Smooth muscle cell (in vitro differentiated cells): ENCODE measurements at regions not wholly inside any gene's neighbourhood (a gene's known extent, or its start where the extent isn't known, plus 50 kb on each side); places are given as distances from the start of the nearest gene placed in this dataset.

Experiments
- DNase-seq: peaks from one replicate; lab custom pipeline; 2025; ENCODE audit not compliant: unreplicated experiment; lab: John Stamatoyannopoulos, UW
- H2AFZ ChIP-seq: fragments of 200-600 bp; sonication (generic); 2 replicates; pipeline ENCODE4 v1.6.0; 2016; ENCODE audit warnings: antibody characterized with exemption, low read depth, mild to moderate bottlenecking
- H3F3A ChIP-seq: fragments of 200-600 bp; sonication (generic); 2 replicates; pipeline ENCODE4 v1.6.0; 2017; ENCODE audit warnings: antibody characterized with exemption, low read depth
- H3K27ac ChIP-seq: fragments of 200-600 bp; sonication (generic); 2 replicates; pipeline ENCODE4 v1.5.1; 2016; ENCODE audit warnings: low read depth, mild to moderate bottlenecking
- H3K27me3 ChIP-seq: fragments of 200-600 bp; sonication (generic); 2 replicates; pipeline ENCODE4 v1.6.1; 2016; ENCODE audit warnings: low read depth, mild to moderate bottlenecking
- H3K36me3 ChIP-seq: fragments of 200-600 bp; sonication (generic); 2 replicates; pipeline ENCODE4 v1.5.1; 2016; ENCODE audit warnings: low read depth
- H3K4me1 ChIP-seq: fragments of 200-600 bp; sonication (generic); 2 replicates; pipeline ENCODE4 v1.5.1; 2016; ENCODE audit warnings: low read depth
- H3K4me2 ChIP-seq: fragments of 200-600 bp; sonication (generic); 2 replicates; pipeline ENCODE4 v1.6.0; 2016; ENCODE audit warnings: mild to moderate bottlenecking
- H3K4me3 ChIP-seq: fragments of 200-600 bp; sonication (generic); 2 replicates; pipeline ENCODE4 v1.5.1; 2016; ENCODE audit warnings: mild to moderate bottlenecking
- H3K79me2 ChIP-seq: fragments of 200-600 bp; sonication (generic); 2 replicates; pipeline ENCODE4 v1.6.0; 2016; ENCODE audit warnings: low read depth, mild to moderate bottlenecking
- H3K9ac ChIP-seq: fragments of 200-600 bp; sonication (generic); 2 replicates; pipeline ENCODE4 v1.6.0; 2016; ENCODE audit warnings: low read depth
- H3K9me3 ChIP-seq: fragments of 200-600 bp; sonication (generic); replicated peaks from 2 replicates; pipeline ENCODE4 v1.5.1; 2016; ENCODE audit warnings: low read depth
- H4K20me1 ChIP-seq: fragments of 200-600 bp; sonication (generic); 2 replicates; pipeline ENCODE4 v1.6.0; 2016; ENCODE audit warnings: low read depth
- WGBS: methylation state at CpG from one replicate; pipeline ENCODE4 v1.1.7; 2016; ENCODE audit warnings: low lambda C conversion rate; 5-methylcytosine and 5-hydroxymethylcytosine counted together
- TF ChIP-seq, protein P1 (sequence below): fragments of 200-600 bp; sonication (generic); IDR thresholded peaks from 2 replicates; pipeline ENCODE4 v1.5.1; 2017; ENCODE audit warnings: borderline replicate concordance, mild to moderate bottlenecking, antibody characterized with exemption; ENCODE audit not compliant: insufficient read depth, poor library complexity, severe bottlenecking

DNA sequence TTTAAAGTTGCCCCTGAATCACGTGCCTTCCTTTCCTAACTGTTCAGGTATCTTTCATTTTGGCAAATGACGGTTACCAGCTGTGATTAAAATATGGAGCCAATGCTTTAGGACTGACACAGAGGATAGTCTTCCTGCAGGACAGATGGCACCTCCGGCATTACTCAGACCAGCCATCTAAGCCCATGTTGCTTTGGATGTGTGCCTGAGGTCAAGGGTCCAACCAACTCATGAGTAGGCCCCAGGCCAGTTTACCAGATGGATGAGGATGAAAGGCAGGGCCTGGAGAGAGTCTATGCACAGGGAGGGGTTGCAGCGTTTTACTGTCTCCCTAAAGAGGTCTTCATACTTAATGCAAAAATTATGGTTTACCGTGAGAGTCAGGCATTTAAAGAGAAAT is 174.0 kb upstream of the GATB start:
- Histone ChIP-seq H3K36me3 (no peaks in the 10 kb centered on the region), H3K27ac (no peak overlapping the region), H3K9me3 (no peaks in the 10 kb centered on the region), H4K20me1 (no peaks in the 10 kb centered on the region), H3K9ac (no peak overlapping the region), H3K79me2 (no peaks in the 10 kb centered on the region), H3K4me2 (no peak overlapping the region), H3K27me3 (no peaks in the 10 kb centered on the region), H3K4me1 (no peaks in the 10 kb centered on the region), H2AFZ (no peak overlapping the region), H3F3A (no peaks in the 10 kb centered on the region), H3K4me3 (no peak overlapping the region)
- WGBS: 98% methylated on average over 5 of the region's 5 CpGs
- no peak for DNase-seq
- TF ChIP-seq, protein P1, sequence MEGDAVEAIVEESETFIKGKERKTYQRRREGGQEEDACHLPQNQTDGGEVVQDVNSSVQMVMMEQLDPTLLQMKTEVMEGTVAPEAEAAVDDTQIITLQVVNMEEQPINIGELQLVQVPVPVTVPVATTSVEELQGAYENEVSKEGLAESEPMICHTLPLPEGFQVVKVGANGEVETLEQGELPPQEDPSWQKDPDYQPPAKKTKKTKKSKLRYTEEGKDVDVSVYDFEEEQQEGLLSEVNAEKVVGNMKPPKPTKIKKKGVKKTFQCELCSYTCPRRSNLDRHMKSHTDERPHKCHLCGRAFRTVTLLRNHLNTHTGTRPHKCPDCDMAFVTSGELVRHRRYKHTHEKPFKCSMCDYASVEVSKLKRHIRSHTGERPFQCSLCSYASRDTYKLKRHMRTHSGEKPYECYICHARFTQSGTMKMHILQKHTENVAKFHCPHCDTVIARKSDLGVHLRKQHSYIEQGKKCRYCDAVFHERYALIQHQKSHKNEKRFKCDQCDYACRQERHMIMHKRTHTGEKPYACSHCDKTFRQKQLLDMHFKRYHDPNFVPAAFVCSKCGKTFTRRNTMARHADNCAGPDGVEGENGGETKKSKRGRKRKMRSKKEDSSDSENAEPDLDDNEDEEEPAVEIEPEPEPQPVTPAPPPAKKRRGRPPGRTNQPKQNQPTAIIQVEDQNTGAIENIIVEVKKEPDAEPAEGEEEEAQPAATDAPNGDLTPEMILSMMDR: no peak

DNA sequence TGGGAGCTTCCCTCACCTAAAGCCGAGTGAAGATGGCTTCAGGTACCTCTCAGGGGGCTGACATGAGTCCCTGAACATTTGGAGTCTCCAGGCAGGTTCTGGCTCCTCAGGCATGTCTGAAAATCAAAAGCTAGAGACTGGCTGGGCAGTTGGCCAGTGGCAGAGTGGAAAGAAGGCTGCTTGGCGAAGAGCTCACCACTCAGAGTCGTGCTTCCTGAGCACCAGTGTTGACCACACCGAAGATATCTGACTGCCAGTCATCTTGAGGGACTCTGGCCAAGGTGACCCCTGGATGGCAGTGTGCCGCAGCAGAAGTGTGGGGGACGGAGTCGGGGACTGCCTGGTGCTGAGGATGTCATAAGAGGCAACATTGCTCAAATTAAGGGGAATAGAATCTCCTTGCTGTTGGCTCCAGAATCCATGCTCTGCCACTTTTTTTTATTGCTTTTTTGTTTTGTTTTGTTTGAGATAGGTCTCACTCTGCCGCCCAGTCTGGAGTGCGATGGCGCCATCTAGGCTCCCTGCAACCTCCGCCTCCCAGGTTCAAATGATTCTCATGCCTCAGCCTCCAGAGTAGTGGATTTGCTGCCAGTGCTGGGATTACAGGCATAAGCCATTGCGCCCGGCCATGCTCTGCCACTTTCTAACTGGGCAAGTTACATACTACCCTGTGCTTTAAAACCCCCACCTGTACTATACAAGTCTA is 172.5 kb upstream of the GATB start:
- Histone ChIP-seq H3K79me2 (no peaks in the 10 kb centered on the region), H3K36me3 (no peaks in the 10 kb centered on the region), H3K4me2 (no peak overlapping the region), H3K9me3 (no peaks in the 10 kb centered on the region), H3K27ac (no peak overlapping the region), H4K20me1 (no peaks in the 10 kb centered on the region), H3F3A (no peaks in the 10 kb centered on the region), H3K9ac (no peak overlapping the region), H3K4me3 (no peak overlapping the region), H2AFZ (no peak overlapping the region), H3K4me1 (no peaks in the 10 kb centered on the region), H3K27me3 (no peaks in the 10 kb centered on the region)
- TF ChIP-seq, protein P1: no peak
- WGBS: 91% methylated on average over 12 of the region's 13 CpGs
- no peak for DNase-seq

DNA sequence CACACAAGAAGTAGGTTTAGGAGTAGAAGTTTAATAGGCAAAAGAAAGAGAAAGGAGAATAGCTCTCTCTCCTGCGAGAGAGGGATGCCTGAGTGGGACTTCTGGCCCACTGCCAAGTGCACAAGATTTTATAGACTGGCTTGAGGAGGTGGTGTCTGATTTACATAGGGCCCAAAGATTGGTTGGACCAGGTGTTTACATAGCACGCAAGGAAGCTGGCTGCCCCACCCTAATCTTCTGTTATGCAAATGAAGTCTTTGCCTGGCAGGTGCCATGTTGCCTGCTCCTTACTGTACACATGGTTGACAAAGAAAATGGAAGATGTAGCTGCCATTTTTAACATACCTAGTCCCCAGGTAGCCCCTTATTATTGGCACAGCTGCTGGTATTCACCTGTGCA is 170.8 kb upstream of the GATB start:
- H3K9me3 ChIP-seq: no peaks in the 10 kb centered on the region
- H3K79me2 ChIP-seq: no peaks in the 10 kb centered on the region
- 78% methylated on average over 2 of the region's 2 CpGs for WGBS
- no peaks in the 10 kb centered on the region for H3K4me1 ChIP-seq
- no peak overlapping the region for H3K4me3 ChIP-seq
- DNase-seq: no peak
- H3K27ac ChIP-seq: no peak overlapping the region
- H3K36me3 ChIP-seq: no peaks in the 10 kb centered on the region
- TF ChIP-seq, protein P1: no peak
- no peaks in the 10 kb centered on the region for H3K27me3 ChIP-seq
- H3F3A ChIP-seq: no peaks in the 10 kb centered on the region
- H3K9ac ChIP-seq: no peak overlapping the region
- H2AFZ ChIP-seq: no peak overlapping the region
- no peak overlapping the region for H3K4me2 ChIP-seq
- H4K20me1 ChIP-seq: no peaks in the 10 kb centered on the region

DNA sequence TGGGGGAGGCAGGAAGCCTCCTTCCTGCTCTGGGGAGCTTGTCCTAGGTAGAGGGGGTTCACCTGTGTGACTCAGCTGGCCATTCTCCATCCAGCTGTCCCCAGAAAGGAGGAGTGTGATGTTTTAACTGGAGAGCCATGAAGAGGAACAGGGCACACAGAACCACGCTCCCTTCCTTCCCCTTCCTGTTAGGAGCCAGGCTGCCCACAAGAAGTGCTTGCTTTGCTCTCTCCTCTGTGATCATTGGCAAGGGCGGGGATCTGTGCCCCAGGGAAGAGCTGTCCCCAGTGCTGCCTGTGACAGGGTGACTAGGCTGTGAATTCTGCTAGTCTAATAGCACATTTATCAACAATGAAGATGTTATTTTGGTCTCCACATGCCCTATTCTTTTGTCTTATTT is 169.6 kb upstream of the GATB start:
- Histone ChIP-seq H2AFZ (no peak overlapping the region), H3K9ac (no peak overlapping the region), H3K4me2 (no peak overlapping the region), H3K4me1 (no peaks in the 10 kb centered on the region), H3K36me3 (no peaks in the 10 kb centered on the region), H3K27ac (no peak overlapping the region), H3K9me3 (no peaks in the 10 kb centered on the region), H3K27me3 (no peaks in the 10 kb centered on the region), H3F3A (no peaks in the 10 kb centered on the region), H4K20me1 (no peaks in the 10 kb centered on the region), H3K79me2 (no peaks in the 10 kb centered on the region), H3K4me3 (no peak overlapping the region)
- DNase-seq: no peak
- 92% methylated on average over 2 of the region's 2 CpGs for WGBS
- TF ChIP-seq, protein P1: no peak
